ENCODE measurements at regions not wholly inside any gene's neighbourhood (a gene's known extent, or its start where the extent isn't known, plus 50 kb on each side); places are given as distances from the start of the nearest gene placed in this dataset.

GRCh38 chr6:44674226-44675155 is 287.0 kb downstream of the CDC5L start:
- Mint-ChIP-seq H3K4me1 (no peaks in the 10 kb centered on the region), H3K27me3 (ENCODE audit: low read depth in 3 of 3) (peaks cover 0 to 7% (median 1%) of the 10 kb centered on the region in 3 donors), H3K36me3 (no peaks in the 10 kb centered on the region), H3K9me3 (no peaks in the 10 kb centered on the region), H3K27ac (no peak overlapping the region), H3K4me3 (no peak overlapping the region)
- DNase-seq = no peak

- H3K4me3 Mint-ChIP-seq = no peak overlapping the region
- no peak overlapping the region for H3K27ac Mint-ChIP-seq
- H3K4me1 Mint-ChIP-seq = no peaks in the 10 kb centered on the region
- no peaks in the 10 kb centered on the region for H3K36me3 Mint-ChIP-seq
- H3K9me3 Mint-ChIP-seq = no peaks in the 10 kb centered on the region
- no peak for DNase-seq
- peaks cover 1 to 7% (median 1%) of the 10 kb centered on the region in 3 donors for H3K27me3 Mint-ChIP-seq (ENCODE audit: low read depth in 3 of 3)
Measured at GRCh38 chr6:44675449-44675848, 287.9 kb downstream of the CDC5L start.

- H3K4me1 Mint-ChIP-seq = no peaks in the 10 kb centered on the region
- no peak for DNase-seq
Measured at GRCh38 chr6:44676246-44676790, 288.8 kb downstream of the CDC5L start.

GRCh38 chr6:44676826-44677433 is 289.4 kb downstream of the CDC5L start:
- no peak overlapping the region for H3K4me3 Mint-ChIP-seq
- H3K9me3 Mint-ChIP-seq = no peaks in the 10 kb centered on the region
- H3K27ac Mint-ChIP-seq = no peak overlapping the region
- peaks cover 2 to 3% (median 2%) of the 10 kb centered on the region in 3 donors for H3K27me3 Mint-ChIP-seq (ENCODE audit: low read depth in 3 of 3)
- DNase-seq = no peak
- H3K36me3 Mint-ChIP-seq = no peaks in the 10 kb centered on the region
- no peaks in the 10 kb centered on the region for H3K4me1 Mint-ChIP-seq

More at GRCh38 chr6:44676246-44676790, 288.8 kb downstream of the CDC5L start:
- Mint-ChIP-seq H3K27me3 (ENCODE audit: low read depth in 3 of 3) (peaks cover 1 to 5% (median 3%) of the 10 kb centered on the region in 3 donors), H3K36me3 (no peaks in the 10 kb centered on the region), H3K4me3 (no peak overlapping the region), H3K27ac (no peak overlapping the region), H3K9me3 (no peaks in the 10 kb centered on the region)

- Mint-ChIP-seq H3K36me3 (no peaks in the 10 kb centered on the region), H3K4me1 (no peaks in the 10 kb centered on the region), H3K9me3 (no peaks in the 10 kb centered on the region), H3K27ac (no peak overlapping the region), H3K4me3 (no peak overlapping the region), H3K27me3 (ENCODE audit: low read depth in 3 of 3) (peaks cover 3 to 4% (median 4%) of the 10 kb centered on the region in 3 donors)
- DNase-seq = no peak
Measured at GRCh38 chr6:44678252-44678935, 290.9 kb downstream of the CDC5L start.

GRCh38 chr6:44679438-44680201 is 292.1 kb downstream of the CDC5L start:
- no peak for DNase-seq
- H3K4me3 Mint-ChIP-seq = no peak overlapping the region

GRCh38 chr6:44680202-44680720 is 292.8 kb downstream of the CDC5L start:
- Mint-ChIP-seq H3K4me3 (no peak overlapping the region), H3K27ac (no peak overlapping the region), H3K9me3 (no peaks in the 10 kb centered on the region), H3K36me3 (no peaks in the 10 kb centered on the region), H3K4me1 (no peaks in the 10 kb centered on the region), H3K27me3 (ENCODE audit: low read depth in 3 of 3) (peaks cover 3 to 4% (median 4%) of the 10 kb centered on the region in 3 donors)
- no peak for DNase-seq

More at GRCh38 chr6:44679438-44680201, 292.1 kb downstream of the CDC5L start:
- no peaks in the 10 kb centered on the region for H3K9me3 Mint-ChIP-seq
- H3K27me3 Mint-ChIP-seq (ENCODE audit: low read depth in 3 of 3) = peaks cover 3 to 4% (median 4%) of the 10 kb centered on the region in 3 donors
- H3K4me1 Mint-ChIP-seq = no peaks in the 10 kb centered on the region
- no peaks in the 10 kb centered on the region for H3K36me3 Mint-ChIP-seq
- H3K27ac Mint-ChIP-seq = no peak overlapping the region

- Mint-ChIP-seq H3K4me3 (no peak overlapping the region), H3K27ac (no peak overlapping the region), H3K36me3 (no peaks in the 10 kb centered on the region)
Measured at GRCh38 chr6:44681761-44682160, 294.3 kb downstream of the CDC5L start.

GRCh38 chr6:44682280-44682679 is 294.8 kb downstream of the CDC5L start:
- Mint-ChIP-seq H3K9me3 (no peaks in the 10 kb centered on the region), H3K4me3 (no peak overlapping the region), H3K4me1 (no peaks in the 10 kb centered on the region), H3K27ac (no peak overlapping the region), H3K27me3 (ENCODE audit: low read depth in 3 of 3) (peaks cover 3 to 4% (median 4%) of the 10 kb centered on the region in 3 donors), H3K36me3 (no peaks in the 10 kb centered on the region)
- no peak for DNase-seq

More at GRCh38 chr6:44681761-44682160, 294.3 kb downstream of the CDC5L start:
- Mint-ChIP-seq H3K27me3 (ENCODE audit: low read depth in 3 of 3) (peaks cover 3 to 4% (median 4%) of the 10 kb centered on the region in 3 donors), H3K9me3 (no peaks in the 10 kb centered on the region), H3K4me1 (no peaks in the 10 kb centered on the region)
- DNase-seq = no peak

GRCh38 chr6:44682987-44683779 is 295.7 kb downstream of the CDC5L start:
- DNase-seq = no peak
- no peaks in the 10 kb centered on the region for H3K36me3 Mint-ChIP-seq
- H3K4me3 Mint-ChIP-seq = no peak overlapping the region
- H3K27me3 Mint-ChIP-seq (ENCODE audit: low read depth in 3 of 3) = peaks cover 3 to 4% (median 4%) of the 10 kb centered on the region in 3 donors
- H3K9me3 Mint-ChIP-seq = no peaks in the 10 kb centered on the region
- H3K27ac Mint-ChIP-seq = no peak overlapping the region
- H3K4me1 Mint-ChIP-seq = no peaks in the 10 kb centered on the region

GRCh38 chr6:44685213-44685612 is 297.7 kb downstream of the CDC5L start:
- Mint-ChIP-seq H3K4me3 (no peak overlapping the region), H3K27me3 (ENCODE audit: low read depth in 3 of 3) (peaks cover 2 to 7% (median 4%) of the 10 kb centered on the region in 3 donors), H3K9me3 (peaks cover 0 to 5% (median 0%) of the 10 kb centered on the region in 6 donors), H3K27ac (no peak overlapping the region), H3K4me1 (no peaks in the 10 kb centered on the region), H3K36me3 (no peaks in the 10 kb centered on the region)
- DNase-seq = no peak

GRCh38 chr6:44696099-44696498 is 308.6 kb downstream of the CDC5L start:
- no peak for DNase-seq
- no peaks in the 10 kb centered on the region for H3K4me1 Mint-ChIP-seq
- peaks cover 0 to 2% (median 0%) of the 10 kb centered on the region in 6 donors for H3K9me3 Mint-ChIP-seq
- H3K4me3 Mint-ChIP-seq = no peak overlapping the region
- peaks cover 0 to 3% (median 2%) of the 10 kb centered on the region in 3 donors for H3K27me3 Mint-ChIP-seq (ENCODE audit: low read depth in 3 of 3)
- H3K27ac Mint-ChIP-seq = no peak overlapping the region
- H3K36me3 Mint-ChIP-seq = no peaks in the 10 kb centered on the region
